GM19395 (cell line): ENCODE measurements at regions not wholly inside any gene's neighbourhood (a gene's known extent, or its start where the extent isn't known, plus 50 kb on each side); places are given as distances from the start of the nearest gene placed in this dataset.
"Not testable (repeated sequence)": the region's sequence is repeated elsewhere in the genome, so short reads cannot be mapped to it uniquely, and the experiment has no call there.

Experiments used
- ATAC-seq: cut with Tn5 transposase; IDR thresholded peaks from one replicate; pipeline ENCODE4 v1.9.1; 2021; ENCODE audit warnings: mild to moderate bottlenecking, moderate library complexity; ENCODE audit not compliant: unreplicated experiment

- ATAC-seq = no peak
Measured at GRCh38 chr6:167227984-167228383, 63.1 kb upstream of the UNC93A start.

GRCh38 chr6:167229586-167229985 lies 61.5 kb upstream of the UNC93A start:
- no peak for ATAC-seq

- no peak for ATAC-seq
Measured at GRCh38 chr6:167230288-167230687, 60.8 kb upstream of the UNC93A start.

GRCh38 chr6:167232356-167232755 lies 58.8 kb upstream of the UNC93A start:
- ATAC-seq = no peak

- ATAC-seq = no peak
Measured at GRCh38 chr6:167233490-167233889, 57.6 kb upstream of the UNC93A start.

- ATAC-seq = not testable (repeated sequence)
Measured at GRCh38 chr6:167234576-167234975, 56.5 kb upstream of the UNC93A start.

GRCh38 chr6:167235005-167235404 lies 56.1 kb upstream of the UNC93A start:
- no peak for ATAC-seq

- ATAC-seq = no peak
Measured at GRCh38 chr6:167235421-167236238, 55.5 kb upstream of the UNC93A start.

- ATAC-seq = no peak
Measured at GRCh38 chr6:167236239-167236571, 54.9 kb upstream of the UNC93A start.

- ATAC-seq = no peak
Measured at GRCh38 chr6:167237438-167238145, 53.5 kb upstream of the UNC93A start.

GRCh38 chr6:167238146-167238693 lies 52.9 kb upstream of the UNC93A start:
- ATAC-seq = no peak

GRCh38 chr6:167238694-167239467 lies 52.2 kb upstream of the UNC93A start:
- ATAC-seq = no peak

- not testable (repeated sequence) for ATAC-seq
Measured at GRCh38 chr6:167239470-167239869, 51.6 kb upstream of the UNC93A start.

GRCh38 chr6:167240034-167240541 lies 51.0 kb upstream of the UNC93A start:
- no peak for ATAC-seq
